HG02763 (cell line): ENCODE measurements at regions not wholly inside any gene's neighbourhood (a gene's known extent, or its start where the extent isn't known, plus 50 kb on each side); places are given as distances from the start of the nearest gene placed in this dataset.
A peak's percentile ranks its signal among the peaks of the same experiment; 100 is the strongest.

Source experiments
- ATAC-seq: cut with Tn5 transposase; IDR thresholded peaks from one replicate; pipeline ENCODE4 v1.9.1; 2021; ENCODE audit warnings: mild to moderate bottlenecking, moderate library complexity; ENCODE audit not compliant: unreplicated experiment

GRCh38 chr13:31956980-31957644, 74.5 kb upstream of the FRY start:
- ATAC-seq = no peak

- no peak for ATAC-seq
These were observed 73.8 kb upstream of the FRY start for GRCh38 chr13:31957772-31958171.

- no peak for ATAC-seq
These were observed 68.7 kb upstream of the FRY start for GRCh38 chr13:31962731-31963370.

GRCh38 chr13:31963631-31964030, 67.9 kb upstream of the FRY start:
- ATAC-seq = no peak

- ATAC-seq = no peak
These were observed 67.4 kb upstream of the FRY start for GRCh38 chr13:31964168-31964567.

- ATAC-seq = peak; percentile 96
These were observed 66.1 kb upstream of the FRY start for GRCh38 chr13:31965361-31966066.

GRCh38 chr13:31967155-31967554, 64.4 kb upstream of the FRY start:
- no peak for ATAC-seq

GRCh38 chr13:31968473-31968872, 63.1 kb upstream of the FRY start:
- ATAC-seq = no peak

- no peak for ATAC-seq
These were observed 61.2 kb upstream of the FRY start for GRCh38 chr13:31970231-31970930.

- ATAC-seq = no peak
These were observed 59.1 kb upstream of the FRY start for GRCh38 chr13:31972453-31972852.

- no peak for ATAC-seq
These were observed 53.6 kb upstream of the FRY start for GRCh38 chr13:31978021-31978420.

GRCh38 chr13:31980830-31981229, 50.7 kb upstream of the FRY start:
- no peak for ATAC-seq
